ENCODE measurements at regions not wholly inside any gene's neighbourhood (a gene's known extent, or its start where the extent isn't known, plus 50 kb on each side); places are given as distances from the start of the nearest gene placed in this dataset.

- no peak for DNase-seq (ENCODE audit: low spot score)
- Histone ChIP-seq H3K27ac (no peak overlapping the region), H3K36me3 (no peaks in the 10 kb centered on the region), H3K4me1 (replicated peaks) (no peaks in the 10 kb centered on the region), H3K9me3 (no peaks in the 10 kb centered on the region), H3K27me3 (replicated peaks; ENCODE audit: insufficient read depth) (no peaks in the 10 kb centered on the region), H3K4me3 (no peak overlapping the region)
- intact Hi-C loops (cut with DNase I): no loop called here
- no peak for TF ChIP-seq POLR2AphosphoS5 (IDR thresholded peaks at IDR 0.05)
- TF ChIP-seq POLR2A (IDR thresholded peaks at IDR 0.05): no peak
- TF ChIP-seq, protein P1, sequence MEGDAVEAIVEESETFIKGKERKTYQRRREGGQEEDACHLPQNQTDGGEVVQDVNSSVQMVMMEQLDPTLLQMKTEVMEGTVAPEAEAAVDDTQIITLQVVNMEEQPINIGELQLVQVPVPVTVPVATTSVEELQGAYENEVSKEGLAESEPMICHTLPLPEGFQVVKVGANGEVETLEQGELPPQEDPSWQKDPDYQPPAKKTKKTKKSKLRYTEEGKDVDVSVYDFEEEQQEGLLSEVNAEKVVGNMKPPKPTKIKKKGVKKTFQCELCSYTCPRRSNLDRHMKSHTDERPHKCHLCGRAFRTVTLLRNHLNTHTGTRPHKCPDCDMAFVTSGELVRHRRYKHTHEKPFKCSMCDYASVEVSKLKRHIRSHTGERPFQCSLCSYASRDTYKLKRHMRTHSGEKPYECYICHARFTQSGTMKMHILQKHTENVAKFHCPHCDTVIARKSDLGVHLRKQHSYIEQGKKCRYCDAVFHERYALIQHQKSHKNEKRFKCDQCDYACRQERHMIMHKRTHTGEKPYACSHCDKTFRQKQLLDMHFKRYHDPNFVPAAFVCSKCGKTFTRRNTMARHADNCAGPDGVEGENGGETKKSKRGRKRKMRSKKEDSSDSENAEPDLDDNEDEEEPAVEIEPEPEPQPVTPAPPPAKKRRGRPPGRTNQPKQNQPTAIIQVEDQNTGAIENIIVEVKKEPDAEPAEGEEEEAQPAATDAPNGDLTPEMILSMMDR (IDR thresholded peaks at IDR 0.05): no peak
Measured at GRCh38 chrX:34528081-34528480, 129.0 kb downstream of the TMEM47 start.

DNA sequence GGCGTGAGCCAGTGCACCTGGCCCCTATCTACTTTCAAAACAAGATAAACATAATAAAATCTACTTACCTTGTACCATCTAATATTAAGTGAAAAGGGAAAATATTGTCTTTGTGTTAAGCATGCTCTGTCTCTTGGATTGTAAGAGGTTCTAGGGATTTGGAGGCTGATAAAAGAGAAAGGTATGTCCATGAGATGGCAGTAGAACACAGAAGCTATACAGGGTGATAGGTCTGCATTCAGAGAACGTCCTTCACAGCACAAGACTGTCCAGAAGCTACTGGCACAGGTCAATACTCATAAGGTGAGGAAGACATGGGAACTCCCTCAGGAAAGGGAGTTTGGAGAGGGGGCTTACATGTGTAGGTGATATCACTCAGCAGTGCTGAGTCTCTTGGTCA lies 135.5 kb downstream of the TMEM47 start:
- 40% methylated on average over 2 of the region's 2 CpGs for WGBS
- H3K27ac ChIP-seq: no peak overlapping the region
- H3K27me3 ChIP-seq (replicated peaks; ENCODE audit: insufficient read depth): no peaks in the 10 kb centered on the region
- H3K4me1 ChIP-seq (replicated peaks): no peaks in the 10 kb centered on the region
- H3K36me3 ChIP-seq: no peaks in the 10 kb centered on the region
- intact Hi-C loops (cut with DNase I): no loop called here
- no peaks in the 10 kb centered on the region for H3K9me3 ChIP-seq
- no peak overlapping the region for H3K4me3 ChIP-seq
- no peak for DNase-seq (ENCODE audit: low spot score)
- TF ChIP-seq, protein P1 (IDR thresholded peaks at IDR 0.05): no peak
- no peak for TF ChIP-seq POLR2A (IDR thresholded peaks at IDR 0.05)

- Histone ChIP-seq H3K4me1 (replicated peaks) (no peaks in the 10 kb centered on the region), H3K27me3 (replicated peaks; ENCODE audit: insufficient read depth) (no peaks in the 10 kb centered on the region), H3K36me3 (no peaks in the 10 kb centered on the region), H3K4me3 (no peak overlapping the region), H3K27ac (no peak overlapping the region), H3K9me3 (no peaks in the 10 kb centered on the region)
- intact Hi-C loops (cut with DNase I): no loop called here
- WGBS: 94% methylated on average over 5 of the region's 5 CpGs
- no peak for DNase-seq (ENCODE audit: low spot score)
- TF ChIP-seq POLR2AphosphoS5 (IDR thresholded peaks at IDR 0.05) (no peak), POLR2A (IDR thresholded peaks at IDR 0.05) (no peak)
- TF ChIP-seq, protein P1 (IDR thresholded peaks at IDR 0.05): no peak
Measured at GRCh38 chrX:34509394-34509793, 147.7 kb downstream of the TMEM47 start.

- H3K4me3 ChIP-seq: no peak overlapping the region
- intact Hi-C loops (cut with DNase I): no loop called here
- DNase-seq (ENCODE audit: low spot score): no peak
- 42% methylated on average over 3 of the region's 3 CpGs for WGBS
- H3K9me3 ChIP-seq: no peaks in the 10 kb centered on the region
- no peaks in the 10 kb centered on the region for H3K27me3 ChIP-seq (replicated peaks; ENCODE audit: insufficient read depth)
- no peaks in the 10 kb centered on the region for H3K4me1 ChIP-seq (replicated peaks)
- no peak overlapping the region for H3K27ac ChIP-seq
- no peak for TF ChIP-seq POLR2AphosphoS5 (IDR thresholded peaks at IDR 0.05)
- TF ChIP-seq, protein P1 (IDR thresholded peaks at IDR 0.05): no peak
- no peak for TF ChIP-seq POLR2A (IDR thresholded peaks at IDR 0.05)
- no peaks in the 10 kb centered on the region for H3K36me3 ChIP-seq
Measured at GRCh38 chrX:34503119-34503518, 154.0 kb downstream of the TMEM47 start.

DNA sequence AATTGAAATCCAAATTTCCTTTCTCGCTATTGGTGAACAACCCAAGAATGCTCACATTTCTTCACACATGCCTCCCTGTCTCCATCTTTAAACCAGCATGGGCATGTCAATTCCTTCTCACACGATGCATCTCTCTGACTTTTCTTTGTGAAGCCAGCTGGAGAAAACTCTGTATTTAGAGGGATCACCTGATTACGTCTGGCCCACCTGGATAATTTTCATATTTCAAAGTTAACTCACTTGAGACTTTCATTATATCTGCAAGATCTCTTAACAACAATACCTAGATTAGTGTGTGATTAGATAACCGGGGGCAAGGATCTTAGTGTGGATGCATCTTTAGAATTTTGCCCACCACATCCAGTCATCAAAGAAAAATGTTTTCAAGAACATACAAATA lies 164.0 kb downstream of the TMEM47 start:
- TF ChIP-seq, protein P1 (IDR thresholded peaks at IDR 0.05): no peak
- no peak for TF ChIP-seq POLR2AphosphoS5 (IDR thresholded peaks at IDR 0.05)
- no peak for TF ChIP-seq POLR2A (IDR thresholded peaks at IDR 0.05)
- H3K36me3 ChIP-seq: no peaks in the 10 kb centered on the region
- no peak overlapping the region for H3K27ac ChIP-seq
- no peaks in the 10 kb centered on the region for H3K27me3 ChIP-seq (replicated peaks; ENCODE audit: insufficient read depth)
- WGBS: 91% methylated on average over 3 of the region's 4 CpGs
- H3K4me1 ChIP-seq (replicated peaks): no peaks in the 10 kb centered on the region
- no peak for DNase-seq (ENCODE audit: low spot score)
- intact Hi-C loops (cut with DNase I): no loop called here
- no peaks in the 10 kb centered on the region for H3K9me3 ChIP-seq
- no peak overlapping the region for H3K4me3 ChIP-seq

Measured in prostate gland (tissue), 2 donors.